SK-N-SH (cell line): ENCODE measurements at regions not wholly inside any gene's neighbourhood (a gene's known extent, or its start where the extent isn't known, plus 50 kb on each side); places are given as distances from the start of the nearest gene placed in this dataset.

Source experiments
- ELF1 ChIP-seq: IDR thresholded peaks from 2 replicates; pipeline ENCODE4 v1.4.0; 2012
- EZH2phosphoT487 ChIP-seq: fragments of 200-600 bp; sonication (generic); IDR thresholded peaks from 2 replicates; pipeline ENCODE4 v1.6.1; 2017; ENCODE audit warnings: low read depth, mixed run types, mild to moderate bottlenecking, antibody characterized with exemption, moderate library complexity, borderline replicate concordance
- MXI1 ChIP-seq: IDR thresholded peaks from 2 replicates; pipeline ENCODE4 v1.6.1; 2012; ENCODE audit warnings: mild to moderate bottlenecking, low read depth, low read length, improper control_type of control experiment
- NFIC ChIP-seq: IDR thresholded peaks from 2 replicates; pipeline ENCODE4 v1.4.0; 2012; ENCODE audit warnings: borderline replicate concordance
- POLR2AphosphoS5 ChIP-seq: IDR thresholded peaks from 2 replicates; pipeline ENCODE4 v1.6.1; 2012; ENCODE audit warnings: low read depth, low read length
- RAD21 ChIP-seq: IDR thresholded peaks from 2 replicates; pipeline ENCODE4 v1.6.1; 2012; ENCODE audit warnings: mild to moderate bottlenecking, low read length
- RFX5 ChIP-seq: IDR thresholded peaks from 2 replicates; pipeline ENCODE4 v1.6.1; 2012; ENCODE audit warnings: mild to moderate bottlenecking, improper control_type of control experiment, low read length
- RXRA ChIP-seq: IDR thresholded peaks from 2 replicates; pipeline ENCODE4 v1.4.0; 2012; ENCODE audit warnings: low read depth, mild to moderate bottlenecking, borderline replicate concordance
- SMC3 ChIP-seq: IDR thresholded peaks from 2 replicates; pipeline ENCODE4 v1.6.1; 2012; ENCODE audit warnings: low read depth, low read length, improper control_type of control experiment
- YY1 ChIP-seq: IDR thresholded peaks from 2 replicates; pipeline ENCODE4 v1.4.0; 2012; ENCODE audit warnings: low read depth, mild to moderate bottlenecking
- TF ChIP-seq, protein P1 (sequence below): fragments of 200-600 bp; sonication (generic); IDR thresholded peaks from 2 replicates; pipeline ENCODE4 v1.6.1; 2017; ENCODE audit warnings: antibody characterized with exemption, mild to moderate bottlenecking, moderate library complexity
- TF ChIP-seq, protein P2 (sequence below): fragments of 150-350 bp; IDR thresholded peaks from 2 replicates; pipeline ENCODE4 v1.6.1; 2017; ENCODE audit warnings: antibody characterized with exemption, low read length, low read depth, borderline replicate concordance
- TF ChIP-seq, protein P3 (sequence below): IDR thresholded peaks from 2 replicates; pipeline ENCODE4 v1.6.1; 2012; ENCODE audit warnings: mild to moderate bottlenecking, low read depth, low read length, moderate library complexity

DNA sequence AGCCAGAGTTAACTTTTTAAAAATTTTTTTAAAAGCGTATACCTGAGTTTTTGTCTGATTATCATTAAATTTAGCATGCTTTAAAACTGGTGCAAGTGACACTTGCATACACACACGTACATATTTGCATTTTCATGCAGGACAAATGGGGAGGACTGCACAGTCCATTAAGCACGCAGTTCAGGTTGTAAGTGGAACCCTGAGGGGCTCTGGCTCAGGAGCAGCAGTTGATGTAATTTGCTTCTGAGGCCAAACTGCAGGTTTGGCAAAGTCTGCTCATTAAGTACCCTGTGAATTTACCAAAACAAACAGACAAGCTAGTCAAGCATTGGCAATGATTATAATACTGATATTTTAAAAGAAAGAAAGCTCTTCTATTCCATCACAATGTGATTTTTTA, 215.8 kb upstream of the PFKP start:
- TF ChIP-seq, protein P1, sequence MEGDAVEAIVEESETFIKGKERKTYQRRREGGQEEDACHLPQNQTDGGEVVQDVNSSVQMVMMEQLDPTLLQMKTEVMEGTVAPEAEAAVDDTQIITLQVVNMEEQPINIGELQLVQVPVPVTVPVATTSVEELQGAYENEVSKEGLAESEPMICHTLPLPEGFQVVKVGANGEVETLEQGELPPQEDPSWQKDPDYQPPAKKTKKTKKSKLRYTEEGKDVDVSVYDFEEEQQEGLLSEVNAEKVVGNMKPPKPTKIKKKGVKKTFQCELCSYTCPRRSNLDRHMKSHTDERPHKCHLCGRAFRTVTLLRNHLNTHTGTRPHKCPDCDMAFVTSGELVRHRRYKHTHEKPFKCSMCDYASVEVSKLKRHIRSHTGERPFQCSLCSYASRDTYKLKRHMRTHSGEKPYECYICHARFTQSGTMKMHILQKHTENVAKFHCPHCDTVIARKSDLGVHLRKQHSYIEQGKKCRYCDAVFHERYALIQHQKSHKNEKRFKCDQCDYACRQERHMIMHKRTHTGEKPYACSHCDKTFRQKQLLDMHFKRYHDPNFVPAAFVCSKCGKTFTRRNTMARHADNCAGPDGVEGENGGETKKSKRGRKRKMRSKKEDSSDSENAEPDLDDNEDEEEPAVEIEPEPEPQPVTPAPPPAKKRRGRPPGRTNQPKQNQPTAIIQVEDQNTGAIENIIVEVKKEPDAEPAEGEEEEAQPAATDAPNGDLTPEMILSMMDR = no peak
- no peak for TF ChIP-seq YY1
- no peak for TF ChIP-seq MXI1
- TF ChIP-seq SMC3 = no peak
- TF ChIP-seq ELF1 = no peak
- no peak for TF ChIP-seq RXRA
- TF ChIP-seq, protein P2, sequence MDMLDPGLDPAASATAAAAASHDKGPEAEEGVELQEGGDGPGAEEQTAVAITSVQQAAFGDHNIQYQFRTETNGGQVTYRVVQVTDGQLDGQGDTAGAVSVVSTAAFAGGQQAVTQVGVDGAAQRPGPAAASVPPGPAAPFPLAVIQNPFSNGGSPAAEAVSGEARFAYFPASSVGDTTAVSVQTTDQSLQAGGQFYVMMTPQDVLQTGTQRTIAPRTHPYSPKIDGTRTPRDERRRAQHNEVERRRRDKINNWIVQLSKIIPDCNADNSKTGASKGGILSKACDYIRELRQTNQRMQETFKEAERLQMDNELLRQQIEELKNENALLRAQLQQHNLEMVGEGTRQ = no peak
- TF ChIP-seq RAD21 = no peak
- TF ChIP-seq, protein P3, sequence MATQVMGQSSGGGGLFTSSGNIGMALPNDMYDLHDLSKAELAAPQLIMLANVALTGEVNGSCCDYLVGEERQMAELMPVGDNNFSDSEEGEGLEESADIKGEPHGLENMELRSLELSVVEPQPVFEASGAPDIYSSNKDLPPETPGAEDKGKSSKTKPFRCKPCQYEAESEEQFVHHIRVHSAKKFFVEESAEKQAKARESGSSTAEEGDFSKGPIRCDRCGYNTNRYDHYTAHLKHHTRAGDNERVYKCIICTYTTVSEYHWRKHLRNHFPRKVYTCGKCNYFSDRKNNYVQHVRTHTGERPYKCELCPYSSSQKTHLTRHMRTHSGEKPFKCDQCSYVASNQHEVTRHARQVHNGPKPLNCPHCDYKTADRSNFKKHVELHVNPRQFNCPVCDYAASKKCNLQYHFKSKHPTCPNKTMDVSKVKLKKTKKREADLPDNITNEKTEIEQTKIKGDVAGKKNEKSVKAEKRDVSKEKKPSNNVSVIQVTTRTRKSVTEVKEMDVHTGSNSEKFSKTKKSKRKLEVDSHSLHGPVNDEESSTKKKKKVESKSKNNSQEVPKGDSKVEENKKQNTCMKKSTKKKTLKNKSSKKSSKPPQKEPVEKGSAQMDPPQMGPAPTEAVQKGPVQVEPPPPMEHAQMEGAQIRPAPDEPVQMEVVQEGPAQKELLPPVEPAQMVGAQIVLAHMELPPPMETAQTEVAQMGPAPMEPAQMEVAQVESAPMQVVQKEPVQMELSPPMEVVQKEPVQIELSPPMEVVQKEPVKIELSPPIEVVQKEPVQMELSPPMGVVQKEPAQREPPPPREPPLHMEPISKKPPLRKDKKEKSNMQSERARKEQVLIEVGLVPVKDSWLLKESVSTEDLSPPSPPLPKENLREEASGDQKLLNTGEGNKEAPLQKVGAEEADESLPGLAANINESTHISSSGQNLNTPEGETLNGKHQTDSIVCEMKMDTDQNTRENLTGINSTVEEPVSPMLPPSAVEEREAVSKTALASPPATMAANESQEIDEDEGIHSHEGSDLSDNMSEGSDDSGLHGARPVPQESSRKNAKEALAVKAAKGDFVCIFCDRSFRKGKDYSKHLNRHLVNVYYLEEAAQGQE = no peak
- TF ChIP-seq EZH2phosphoT487 = no peak
- no peak for TF ChIP-seq POLR2AphosphoS5
- TF ChIP-seq NFIC = no peak
- TF ChIP-seq RFX5 = no peak
